ENCODE measurements at regions not wholly inside any gene's neighbourhood (a gene's known extent, or its start where the extent isn't known, plus 50 kb on each side); places are given as distances from the start of the nearest gene placed in this dataset.

GRCh38 chr18:8969639-8970390, 132.7 kb upstream of the NDUFV2 start:
- H3K4me1 ChIP-seq = no peaks in the 10 kb centered on the region
- H3K36me3 ChIP-seq = no peaks in the 10 kb centered on the region
- intact Hi-C loops (cut with DNase I) = no loop called here
- H3K9me3 ChIP-seq = no peaks in the 10 kb centered on the region
- 67 to 68% methylated on average over 4 of the region's 4 CpGs for WGBS, 2 donors
- no peaks in the 10 kb centered on the region for H3K27me3 ChIP-seq
- DNase-seq = no peak
- no peak overlapping the region for H3K4me3 ChIP-seq (replicated peaks in 1 of 3)
- no peak overlapping the region for H3K27ac ChIP-seq
- no peak for TF ChIP-seq POLR2A (IDR thresholded peaks at IDR 0.05)
- TF ChIP-seq, protein P1, sequence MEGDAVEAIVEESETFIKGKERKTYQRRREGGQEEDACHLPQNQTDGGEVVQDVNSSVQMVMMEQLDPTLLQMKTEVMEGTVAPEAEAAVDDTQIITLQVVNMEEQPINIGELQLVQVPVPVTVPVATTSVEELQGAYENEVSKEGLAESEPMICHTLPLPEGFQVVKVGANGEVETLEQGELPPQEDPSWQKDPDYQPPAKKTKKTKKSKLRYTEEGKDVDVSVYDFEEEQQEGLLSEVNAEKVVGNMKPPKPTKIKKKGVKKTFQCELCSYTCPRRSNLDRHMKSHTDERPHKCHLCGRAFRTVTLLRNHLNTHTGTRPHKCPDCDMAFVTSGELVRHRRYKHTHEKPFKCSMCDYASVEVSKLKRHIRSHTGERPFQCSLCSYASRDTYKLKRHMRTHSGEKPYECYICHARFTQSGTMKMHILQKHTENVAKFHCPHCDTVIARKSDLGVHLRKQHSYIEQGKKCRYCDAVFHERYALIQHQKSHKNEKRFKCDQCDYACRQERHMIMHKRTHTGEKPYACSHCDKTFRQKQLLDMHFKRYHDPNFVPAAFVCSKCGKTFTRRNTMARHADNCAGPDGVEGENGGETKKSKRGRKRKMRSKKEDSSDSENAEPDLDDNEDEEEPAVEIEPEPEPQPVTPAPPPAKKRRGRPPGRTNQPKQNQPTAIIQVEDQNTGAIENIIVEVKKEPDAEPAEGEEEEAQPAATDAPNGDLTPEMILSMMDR (IDR thresholded peaks at IDR 0.05) = no peak

GRCh38 chr18:8970843-8971242, 131.7 kb upstream of the NDUFV2 start:
- intact Hi-C loops (cut with DNase I) = no loop called here
- DNase-seq = no peak
- Histone ChIP-seq H3K36me3 (no peaks in the 10 kb centered on the region), H3K4me3 (replicated peaks in 1 of 3) (no peak overlapping the region), H3K9me3 (no peaks in the 10 kb centered on the region), H3K4me1 (no peaks in the 10 kb centered on the region), H3K27ac (no peak overlapping the region), H3K27me3 (no peaks in the 10 kb centered on the region)
- TF ChIP-seq POLR2A (IDR thresholded peaks at IDR 0.05) = no peak
- TF ChIP-seq, protein P1 (IDR thresholded peaks at IDR 0.05) = no peak
- 93 to 95% methylated on average over 5 to 6 of the region's 6 CpGs for WGBS, 2 donors

- H3K36me3 ChIP-seq = no peaks in the 10 kb centered on the region
- no peaks in the 10 kb centered on the region for H3K9me3 ChIP-seq
- WGBS, 2 donors = 59 to 63% methylated on average over 7 of the region's 7 CpGs
- intact Hi-C loops (cut with DNase I) = no loop called here
- H3K4me1 ChIP-seq = no peaks in the 10 kb centered on the region
- no peak for TF ChIP-seq POLR2A (IDR thresholded peaks at IDR 0.05)
- TF ChIP-seq, protein P1 (IDR thresholded peaks at IDR 0.05) = no peak
- DNase-seq = no peak
- no peaks in the 10 kb centered on the region for H3K27me3 ChIP-seq
- no peak overlapping the region for H3K4me3 ChIP-seq (replicated peaks in 1 of 3)
- no peak overlapping the region for H3K27ac ChIP-seq
Observed at GRCh38 chr18:8972116-8972515, 130.4 kb upstream of the NDUFV2 start.

GRCh38 chr18:8974279-8974678, 128.2 kb upstream of the NDUFV2 start:
- no peaks in the 10 kb centered on the region for H3K4me1 ChIP-seq
- 89 to 93% methylated on average over 4 of the region's 4 CpGs for WGBS, 2 donors

GRCh38 chr18:8974696-8975095, 127.8 kb upstream of the NDUFV2 start:
- H3K27ac ChIP-seq = no peak overlapping the region
- no peak overlapping the region for H3K4me3 ChIP-seq (replicated peaks in 1 of 3)
- no peaks in the 10 kb centered on the region for H3K4me1 ChIP-seq
- H3K27me3 ChIP-seq = no peaks in the 10 kb centered on the region
- no peak for TF ChIP-seq POLR2A (IDR thresholded peaks at IDR 0.05)
- TF ChIP-seq, protein P1 (IDR thresholded peaks at IDR 0.05) = no peak
- H3K9me3 ChIP-seq = no peaks in the 10 kb centered on the region
- no peaks in the 10 kb centered on the region for H3K36me3 ChIP-seq
- intact Hi-C loops (cut with DNase I) = no loop called here
- DNase-seq = no peak
- WGBS, 2 donors = 44 to 68% methylated on average over 2 of the region's 2 CpGs

More at GRCh38 chr18:8974279-8974678, 128.2 kb upstream of the NDUFV2 start:
- Histone ChIP-seq H3K9me3 (no peaks in the 10 kb centered on the region), H3K27me3 (no peaks in the 10 kb centered on the region), H3K4me3 (replicated peaks in 1 of 3) (no peak overlapping the region), H3K27ac (no peak overlapping the region), H3K36me3 (no peaks in the 10 kb centered on the region)
- intact Hi-C loops (cut with DNase I) = no loop called here
- no peak for DNase-seq
- TF ChIP-seq POLR2A (IDR thresholded peaks at IDR 0.05) = no peak
- TF ChIP-seq, protein P1 (IDR thresholded peaks at IDR 0.05) = no peak

Data from thyroid gland (tissue), 4 donors.